SK-N-SH (cell line): ENCODE measurements at regions not wholly inside any gene's neighbourhood (a gene's known extent, or its start where the extent isn't known, plus 50 kb on each side); places are given as distances from the start of the nearest gene placed in this dataset.
"Not testable (repeated sequence)": the region's sequence is repeated elsewhere in the genome, so short reads cannot be mapped to it uniquely, and the experiment has no call there.

Experiments
- CTCF ChIA-PET: fragments of 300-600, 350-600 bp; formaldehyde crosslinking; extraction: SDS; loops from one replicate; lab custom pipeline; 2021; lab: Yijun Ruan, JAX
- POLR2A ChIA-PET: fragments of 350-600 bp; sonication (Branson Sonifier 250); formaldehyde crosslinking; extraction: SDS; loops from one replicate; lab custom pipeline; 2020; ENCODE audit warnings: antibody characterized with exemption, inconsistent platforms; lab: Yijun Ruan, JAX
- DNase-seq: peaks from one replicate; pipeline ENCODE4 v3.0.0; 2012
- H2AFZ ChIP-seq: fragments of 200-600 bp; sonication (generic); 2 replicates; pipeline ENCODE4 v1.8.1; 2016; ENCODE audit warnings: antibody characterized with exemption, mild to moderate bottlenecking, low read depth
- H3F3A ChIP-seq: fragments of 200-600 bp; sonication (generic); replicated peaks from 2 replicates; pipeline ENCODE3; 2016; ENCODE audit warnings: antibody characterized with exemption, mild to moderate bottlenecking; ENCODE audit not compliant: insufficient read depth
- H3K27ac ChIP-seq, 2 experiments: fragments of 200-500 bp in 1 of 2; fragments of 200-600 bp in 1 of 2; sonication (Bioruptor generic) in 1 of 2; sonication (generic), shearing (Covaris generic) in 1 of 2; 2 replicates each; pipeline versions ENCODE4 v1.5.1 to v1.6.1; 2014 to 2016; ENCODE audit warnings: low read depth in 2 of 2, inconsistent platforms in 1 of 2, low read length in 1 of 2, mild to moderate bottlenecking in 1 of 2, mixed read lengths in 1 of 2
- H3K27me3 ChIP-seq: fragments of 200-600 bp; sonication (generic), shearing (Covaris generic); 2 replicates; pipeline ENCODE4 v1.6.1; 2016; ENCODE audit warnings: mixed run types; ENCODE audit not compliant: insufficient read depth
- H3K36me3 ChIP-seq, 2 experiments: fragments of 200-500 bp in 1 of 2; fragments of 200-600 bp in 1 of 2; sonication (Bioruptor generic) in 1 of 2; sonication (generic) in 1 of 2; replicated peaks in 1 of 2; 2 replicates each; pipeline versions ENCODE3 to v1.5.1; 2014 to 2016; ENCODE audit warnings: low read length in 1 of 2, mild to moderate bottlenecking in 1 of 2; ENCODE audit not compliant: insufficient read depth in 2 of 2, control insufficient read depth in 1 of 2
- H3K4me1 ChIP-seq, 2 experiments: fragments of 200-500 bp in 1 of 2; fragments of 200-600 bp in 1 of 2; sonication (Bioruptor generic) in 1 of 2; sonication (generic), shearing (Covaris generic) in 1 of 2; 2 replicates each; pipeline versions ENCODE4 v1.5.1 to v1.6.1; 2014 to 2016; ENCODE audit warnings: low read depth in 1 of 2, low read length in 1 of 2, mixed run types in 1 of 2; ENCODE audit not compliant: insufficient read depth in 2 of 2, control insufficient read depth in 1 of 2
- H3K4me2 ChIP-seq: fragments of 200-600 bp; sonication (generic), shearing (Covaris generic); 2 replicates; pipeline ENCODE4 v1.6.1; 2017; ENCODE audit warnings: mixed run types
- H3K4me3 ChIP-seq, 2 experiments: fragments of 200-500 bp in 1 of 2; fragments of 200-600 bp in 1 of 2; sonication (Bioruptor generic) in 1 of 2; sonication (generic), shearing (Covaris generic) in 1 of 2; 2 replicates each; pipeline versions ENCODE4 v1.5.1 to v1.8.1; 2014 to 2016; ENCODE audit warnings: low read depth in 2 of 2, inconsistent platforms in 1 of 2, low read length in 1 of 2, mild to moderate bottlenecking in 1 of 2, mixed read lengths in 1 of 2, moderate library complexity in 1 of 2
- H3K79me2 ChIP-seq: fragments of 200-600 bp; sonication (generic); 2 replicates; pipeline ENCODE4 v1.8.1; 2017; ENCODE audit warnings: mild to moderate bottlenecking; ENCODE audit not compliant: insufficient read depth
- H3K9ac ChIP-seq: fragments of 200-600 bp; sonication (generic); 2 replicates; pipeline ENCODE4 v1.6.1; 2017; ENCODE audit warnings: mixed run types
- H3K9me2 ChIP-seq: fragments of 200-600 bp; sonication (generic); 2 replicates; pipeline ENCODE4 v1.6.1; 2017; ENCODE audit warnings: mixed run types
- H3K9me3 ChIP-seq: fragments of 200-600 bp; sonication (generic); 2 replicates; pipeline ENCODE4 v1.6.1; 2017; ENCODE audit warnings: mixed run types, mild to moderate bottlenecking, moderate library complexity
- H4K20me1 ChIP-seq: fragments of 200-600 bp; sonication (generic); 2 replicates; pipeline ENCODE4 v1.6.1; 2017; ENCODE audit warnings: mild to moderate bottlenecking, mixed run types; ENCODE audit not compliant: insufficient read depth
- FOXJ3 ChIP-seq: sonication (generic); formaldehyde crosslinking; IDR thresholded peaks from 2 replicates; pipeline ENCODE4 v1.5.1; 2020; ENCODE audit warnings: mild to moderate bottlenecking, missing genetic modification reagents
- JUND ChIP-seq: IDR thresholded peaks from 2 replicates; pipeline ENCODE4 v1.4.0; 2012
- RFX5 ChIP-seq: IDR thresholded peaks from 2 replicates; pipeline ENCODE4 v1.6.1; 2012; ENCODE audit warnings: mild to moderate bottlenecking, improper control_type of control experiment, low read length
- TEAD4 ChIP-seq: IDR thresholded peaks from 2 replicates; pipeline ENCODE4 v1.4.0; 2012; ENCODE audit warnings: mild to moderate bottlenecking, borderline replicate concordance; ENCODE audit not compliant: insufficient read depth
- WGBS: methylation state at CpG from one replicate; pipeline ENCODE4 v1.1.6; 2017; ENCODE audit warnings: low lambda C conversion rate; 5-methylcytosine and 5-hydroxymethylcytosine counted together
- TF ChIP-seq, protein P1 (sequence below): fragments of 200-600 bp; sonication (generic); IDR thresholded peaks from 2 replicates; pipeline ENCODE4 v1.6.1; 2017; ENCODE audit warnings: antibody characterized with exemption, mild to moderate bottlenecking, moderate library complexity
- TF ChIP-seq, protein P2 (sequence below): IDR thresholded peaks from 2 replicates; pipeline ENCODE4; 2012

DNA sequence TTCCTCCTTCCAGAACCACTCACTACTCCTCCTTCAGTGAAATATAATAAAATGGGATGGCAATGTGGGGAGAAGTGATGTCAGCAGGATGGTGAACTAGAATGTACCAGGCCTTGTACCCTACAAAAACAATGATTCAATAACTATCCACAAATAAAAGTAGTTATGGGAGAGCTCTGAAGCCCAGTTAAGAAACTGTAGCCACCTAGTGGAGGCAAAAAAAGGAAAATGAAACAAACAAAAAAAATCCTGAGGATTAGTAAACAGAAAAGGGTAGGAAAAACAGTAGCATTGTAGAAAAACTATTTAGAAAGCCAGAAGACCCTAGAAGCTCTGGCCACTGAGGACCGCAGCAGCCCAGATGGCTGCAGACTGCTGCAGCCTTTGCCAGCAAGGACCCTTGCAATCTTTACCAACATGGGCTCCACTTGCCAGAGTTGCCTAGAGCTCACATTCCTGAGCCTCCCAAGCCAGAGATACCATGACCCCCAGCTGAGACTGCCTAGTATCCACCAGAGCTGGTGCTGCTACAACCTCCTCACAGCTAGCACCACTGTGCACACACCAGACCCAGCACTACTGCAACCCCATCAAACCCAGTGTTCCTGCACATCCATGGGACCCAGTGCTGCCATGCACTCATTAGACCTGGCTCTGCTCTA lies 259.7 kb upstream of the MSX2 start:
- Histone ChIP-seq H3K27ac (no peak overlapping the region), H3K79me2 (no peaks in the 10 kb centered on the region), H3K4me3 (no peak overlapping the region), H3K9me2 (no peaks in the 10 kb centered on the region), H3K9me3 (no peaks in the 10 kb centered on the region), H4K20me1 (no peaks in the 10 kb centered on the region), H3K9ac (no peak overlapping the region), H2AFZ (no peak overlapping the region), H3K36me3 (no peaks in the 10 kb centered on the region), H3K4me2 (no peak overlapping the region), H3F3A (no peaks in the 10 kb centered on the region), H3K27me3 (no peaks in the 10 kb centered on the region), H3K4me1 (no peaks in the 10 kb centered on the region)
- no peak for DNase-seq
- 62% methylated on average over 1 of the region's 1 CpG for WGBS
- TF ChIP-seq TEAD4 (no peak), JUND (no peak)
- TF ChIP-seq, protein P1, sequence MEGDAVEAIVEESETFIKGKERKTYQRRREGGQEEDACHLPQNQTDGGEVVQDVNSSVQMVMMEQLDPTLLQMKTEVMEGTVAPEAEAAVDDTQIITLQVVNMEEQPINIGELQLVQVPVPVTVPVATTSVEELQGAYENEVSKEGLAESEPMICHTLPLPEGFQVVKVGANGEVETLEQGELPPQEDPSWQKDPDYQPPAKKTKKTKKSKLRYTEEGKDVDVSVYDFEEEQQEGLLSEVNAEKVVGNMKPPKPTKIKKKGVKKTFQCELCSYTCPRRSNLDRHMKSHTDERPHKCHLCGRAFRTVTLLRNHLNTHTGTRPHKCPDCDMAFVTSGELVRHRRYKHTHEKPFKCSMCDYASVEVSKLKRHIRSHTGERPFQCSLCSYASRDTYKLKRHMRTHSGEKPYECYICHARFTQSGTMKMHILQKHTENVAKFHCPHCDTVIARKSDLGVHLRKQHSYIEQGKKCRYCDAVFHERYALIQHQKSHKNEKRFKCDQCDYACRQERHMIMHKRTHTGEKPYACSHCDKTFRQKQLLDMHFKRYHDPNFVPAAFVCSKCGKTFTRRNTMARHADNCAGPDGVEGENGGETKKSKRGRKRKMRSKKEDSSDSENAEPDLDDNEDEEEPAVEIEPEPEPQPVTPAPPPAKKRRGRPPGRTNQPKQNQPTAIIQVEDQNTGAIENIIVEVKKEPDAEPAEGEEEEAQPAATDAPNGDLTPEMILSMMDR: peak; percentile 41
- CTCF ChIA-PET: interaction anchor here (0.7 to 2.3 kb wide), 7 partner anchors 19 to 144 kb away, joined by 3 to 10 read pairs (median 3); no protein-coding TSS in a partner anchor
- POLR2A ChIA-PET: no interaction called here

DNA sequence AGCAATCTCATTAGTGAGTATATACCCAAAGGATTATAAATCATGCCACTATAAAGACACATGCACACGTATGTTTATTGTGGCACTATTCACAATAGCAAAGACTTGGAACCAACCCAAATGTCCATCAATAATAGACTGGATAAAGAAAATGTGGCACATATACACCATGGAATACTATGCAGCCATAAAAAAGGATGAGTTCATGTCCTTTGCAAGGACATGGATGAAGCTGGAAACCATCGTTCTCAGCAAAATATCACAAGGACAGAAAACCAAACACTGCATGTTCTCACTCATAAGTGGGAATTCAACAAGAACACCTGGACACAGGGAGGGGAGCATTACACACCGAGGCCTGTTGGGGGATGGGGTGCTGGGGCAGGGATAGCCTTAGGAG lies 252.9 kb upstream of the MSX2 start:
- H3K4me2 ChIP-seq, H3F3A ChIP-seq, CTCF ChIA-PET, H3K36me3 ChIP-seq, H3K79me2 ChIP-seq, H3K9me3 ChIP-seq, H3K4me1 ChIP-seq, H3K4me3 ChIP-seq, H4K20me1 ChIP-seq, H2AFZ ChIP-seq, H3K9me2 ChIP-seq, DNase-seq, H3K27me3 ChIP-seq, POLR2A ChIA-PET, H3K27ac ChIP-seq, H3K9ac ChIP-seq: not testable (repeated sequence)
- 31% methylated on average over 3 of the region's 3 CpGs for WGBS

DNA sequence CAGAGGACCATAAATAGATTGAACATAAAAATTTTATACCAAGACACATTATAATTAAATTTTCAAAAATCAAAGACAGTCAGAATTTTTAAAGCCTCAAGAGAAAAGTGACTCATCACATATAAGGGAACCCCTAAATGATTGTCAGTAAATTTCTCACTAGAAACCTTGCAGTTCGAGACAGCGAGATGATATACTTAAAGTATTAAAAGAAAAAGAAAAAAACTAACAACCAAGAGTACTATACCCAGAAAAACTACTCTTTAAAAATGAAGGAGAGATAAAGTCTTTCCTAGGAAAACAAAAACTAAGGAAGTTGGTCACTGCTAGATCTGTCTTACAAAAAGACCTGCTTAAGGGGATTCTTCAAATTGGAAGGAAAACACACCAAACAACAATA lies 251.4 kb upstream of the MSX2 start:
- no peaks in the 10 kb centered on the region for H3K79me2 ChIP-seq
- H4K20me1 ChIP-seq: no peaks in the 10 kb centered on the region
- DNase-seq: no peak
- H3K9me2 ChIP-seq: no peaks in the 10 kb centered on the region
- ChIA-PET CTCF (no interaction called here), POLR2A (no interaction called here)
- H3K27ac ChIP-seq: no peak overlapping the region
- TF ChIP-seq RFX5 (no peak), FOXJ3 (CRISPR knock-in tag) (no peak)
- TF ChIP-seq, protein P2, sequence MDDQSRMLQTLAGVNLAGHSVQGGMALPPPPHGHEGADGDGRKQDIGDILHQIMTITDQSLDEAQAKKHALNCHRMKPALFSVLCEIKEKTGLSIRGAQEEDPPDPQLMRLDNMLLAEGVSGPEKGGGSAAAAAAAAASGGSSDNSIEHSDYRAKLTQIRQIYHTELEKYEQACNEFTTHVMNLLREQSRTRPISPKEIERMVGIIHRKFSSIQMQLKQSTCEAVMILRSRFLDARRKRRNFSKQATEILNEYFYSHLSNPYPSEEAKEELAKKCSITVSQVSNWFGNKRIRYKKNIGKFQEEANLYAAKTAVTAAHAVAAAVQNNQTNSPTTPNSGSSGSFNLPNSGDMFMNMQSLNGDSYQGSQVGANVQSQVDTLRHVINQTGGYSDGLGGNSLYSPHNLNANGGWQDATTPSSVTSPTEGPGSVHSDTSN: no peak
- no peak overlapping the region for H3K9ac ChIP-seq
- H2AFZ ChIP-seq: no peak overlapping the region
- no peaks in the 10 kb centered on the region for H3F3A ChIP-seq
- H3K4me2 ChIP-seq: no peak overlapping the region
- no peak overlapping the region for H3K4me3 ChIP-seq
- H3K36me3 ChIP-seq: no peaks in the 10 kb centered on the region
- no peaks in the 10 kb centered on the region for H3K27me3 ChIP-seq
- H3K9me3 ChIP-seq: peaks cover 4% of the 10 kb centered on the region; the same call in 1 of the 2 replicates
- no peaks in the 10 kb centered on the region for H3K4me1 ChIP-seq
- WGBS: 78% methylated on average over 2 of the region's 2 CpGs

DNA sequence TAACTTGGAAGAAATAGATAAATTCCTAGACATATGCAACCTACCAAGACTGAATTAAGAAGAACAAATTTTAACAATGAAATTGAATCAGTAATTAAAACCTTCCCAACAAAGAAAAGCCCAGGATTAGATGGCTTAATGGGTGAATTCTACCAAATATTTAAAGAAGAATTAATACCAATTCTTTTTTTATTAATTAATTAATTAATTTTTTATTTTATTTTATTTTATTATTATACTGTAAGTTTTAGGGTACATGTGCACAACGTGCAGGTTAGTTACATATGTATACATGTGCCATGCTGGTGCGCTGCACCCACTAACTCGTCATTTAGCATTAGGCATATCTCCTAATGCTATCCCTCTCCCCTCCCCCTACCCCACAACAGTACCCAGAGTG lies 248.4 kb upstream of the MSX2 start:
- H3K27ac ChIP-seq, H3K27me3 ChIP-seq, H3K36me3 ChIP-seq, H2AFZ ChIP-seq, CTCF ChIA-PET, H3K4me3 ChIP-seq, H3F3A ChIP-seq, H3K9ac ChIP-seq, H4K20me1 ChIP-seq, H3K9me2 ChIP-seq, H3K4me2 ChIP-seq, H3K4me1 ChIP-seq, DNase-seq, H3K79me2 ChIP-seq, POLR2A ChIA-PET: not testable (repeated sequence)
- WGBS: 54% methylated on average over 3 of the region's 3 CpGs
- H3K9me3 ChIP-seq: peaks cover 10% of the 10 kb centered on the region; the same call in 1 of the 2 replicates
